HG02588 (cell line): ENCODE measurements at regions not wholly inside any gene's neighbourhood (a gene's known extent, or its start where the extent isn't known, plus 50 kb on each side); places are given as distances from the start of the nearest gene placed in this dataset.

ENCODE experiments used
- ATAC-seq: cut with Tn5 transposase; IDR thresholded peaks from one replicate; pipeline ENCODE4 v1.9.1; 2021; ENCODE audit warnings: mild to moderate bottlenecking, moderate library complexity; ENCODE audit not compliant: unreplicated experiment

- ATAC-seq: no peak
Measured at GRCh38 chr18:66764230-66764629, 160.3 kb upstream of the CDH19 start.

GRCh38 chr18:66761166-66761565 is 157.3 kb upstream of the CDH19 start:
- no peak for ATAC-seq

- ATAC-seq: no peak
Measured at GRCh38 chr18:66760559-66760958, 156.7 kb upstream of the CDH19 start.

GRCh38 chr18:66759050-66759828 is 155.3 kb upstream of the CDH19 start:
- ATAC-seq: no peak

DNA sequence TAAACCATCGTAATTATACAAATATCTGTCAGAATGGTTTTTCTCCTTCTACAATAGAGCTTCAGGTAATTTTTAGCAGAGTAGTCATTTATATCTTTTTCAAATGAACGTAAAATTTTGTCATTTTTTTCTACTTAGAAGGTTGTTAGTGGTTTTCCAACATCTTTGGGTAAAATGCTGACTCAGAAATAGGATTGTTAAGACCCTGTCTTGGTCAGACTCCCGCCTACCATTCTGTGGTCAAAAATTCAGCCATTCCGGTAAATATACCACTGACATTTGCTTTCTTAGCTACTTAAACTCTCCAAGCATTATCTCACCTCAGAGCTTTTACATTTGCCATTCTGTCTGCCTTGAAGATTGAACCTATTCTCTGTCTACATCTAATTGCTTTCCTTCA is 154.1 kb upstream of the CDH19 start:
- ATAC-seq: no peak

GRCh38 chr18:66754335-66754734 is 150.4 kb upstream of the CDH19 start:
- no peak for ATAC-seq

DNA sequence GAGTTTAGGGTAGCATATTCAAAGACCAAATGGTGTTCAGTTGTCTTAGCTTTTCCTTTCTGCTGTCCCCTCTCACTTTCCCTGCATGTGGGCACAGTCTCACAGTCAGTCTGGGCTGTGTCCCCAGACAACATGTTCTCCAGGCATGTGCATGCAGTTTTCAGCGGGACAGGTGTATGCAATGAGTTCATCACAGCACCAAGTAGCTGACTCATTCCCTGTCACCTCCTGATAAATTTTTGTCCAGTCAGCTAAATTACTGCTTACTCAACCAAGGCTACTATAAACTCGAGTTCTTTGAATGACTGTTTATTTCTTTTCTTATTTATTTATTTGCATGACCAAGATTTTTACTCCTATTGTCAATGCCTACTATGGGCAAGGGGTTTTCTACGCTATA is 148.8 kb upstream of the CDH19 start:
- no peak for ATAC-seq

GRCh38 chr18:66749481-66750035 is 145.7 kb upstream of the CDH19 start:
- no peak for ATAC-seq

DNA sequence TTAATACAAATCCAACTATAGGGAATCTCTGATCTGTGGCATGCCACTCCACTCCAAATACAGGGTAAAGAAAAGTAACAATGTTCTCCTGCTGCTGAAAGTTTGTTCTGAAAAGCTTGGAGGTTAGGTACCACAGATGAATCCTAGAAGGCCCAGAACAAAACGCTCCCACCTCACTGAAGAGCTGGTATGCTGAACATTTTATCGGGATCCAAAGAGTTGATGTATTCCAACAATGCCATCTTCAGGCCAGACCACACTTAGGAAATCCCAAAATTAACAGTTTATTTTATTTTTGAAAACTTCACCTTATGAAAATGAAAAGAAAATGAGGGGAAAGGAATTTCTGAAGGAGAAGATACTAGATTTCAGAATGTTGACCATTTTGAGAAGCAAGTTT is 145.1 kb upstream of the CDH19 start:
- no peak for ATAC-seq

DNA sequence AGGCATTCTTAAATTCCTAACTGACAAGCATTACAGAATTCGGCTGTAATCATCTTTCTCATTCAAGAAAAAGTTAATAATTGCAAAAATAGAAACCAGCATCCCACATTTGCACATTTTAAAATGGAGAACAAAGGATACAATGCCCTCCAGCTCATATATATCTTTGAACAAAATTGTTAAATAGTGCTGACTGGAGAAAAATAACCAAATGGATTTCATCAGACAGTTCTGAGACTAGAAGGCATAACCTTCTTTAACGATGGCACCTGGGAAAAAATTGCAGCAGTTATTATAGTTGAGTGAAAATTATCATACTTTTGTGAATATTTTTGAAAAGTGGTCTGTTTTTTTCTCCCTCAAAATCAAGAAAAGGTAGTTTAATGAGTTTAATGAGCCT is 138.9 kb upstream of the CDH19 start:
- no peak for ATAC-seq

DNA sequence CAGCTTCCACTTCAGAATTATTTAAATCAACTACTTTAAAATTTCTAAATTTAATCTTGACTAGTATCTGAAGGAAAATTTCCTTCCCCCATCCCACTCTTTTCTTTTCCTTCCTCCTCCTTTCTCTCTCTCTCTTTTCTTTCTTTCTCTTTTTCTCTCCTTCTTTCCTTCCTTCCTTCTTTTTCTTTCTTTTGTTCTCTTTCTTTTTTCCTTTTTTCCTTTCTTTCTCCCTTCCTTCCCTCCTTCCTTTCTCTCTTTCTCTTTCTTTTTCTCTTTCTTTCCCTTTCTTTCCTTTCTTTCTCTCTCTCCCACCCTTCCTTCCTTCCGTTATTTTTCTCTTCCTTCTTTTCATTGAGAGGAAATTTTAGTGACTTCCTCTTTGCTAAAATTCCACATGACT is 132.0 kb upstream of the CDH19 start:
- ATAC-seq: no peak

- no peak for ATAC-seq
Measured at GRCh38 chr18:66734451-66734850, 130.6 kb upstream of the CDH19 start.

- ATAC-seq: no peak
Measured at GRCh38 chr18:66731890-66732289, 128.0 kb upstream of the CDH19 start.

- no peak for ATAC-seq
Measured at GRCh38 chr18:66729442-66730239, 125.8 kb upstream of the CDH19 start.

DNA sequence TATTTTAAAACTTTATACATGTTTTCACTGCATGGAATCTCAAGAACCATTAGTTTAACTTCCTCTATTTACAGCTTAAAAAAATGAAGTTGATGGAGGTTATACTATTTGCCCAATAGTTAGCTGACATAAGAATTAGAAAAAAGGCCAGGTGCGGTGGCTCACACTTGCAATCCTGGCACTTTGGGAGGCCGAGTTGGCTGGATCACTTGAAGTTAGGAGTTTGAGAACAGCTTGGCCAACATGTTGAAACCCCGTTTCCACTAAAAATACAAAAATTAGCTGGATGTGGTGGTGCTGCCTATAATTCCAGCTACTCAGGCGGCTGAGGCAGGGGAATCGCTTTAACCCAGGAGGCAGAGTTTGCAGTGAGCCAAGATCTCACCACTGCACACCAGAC is 125.1 kb upstream of the CDH19 start:
- ATAC-seq: no peak

GRCh38 chr18:66727991-66728390 is 124.1 kb upstream of the CDH19 start:
- ATAC-seq: no peak

GRCh38 chr18:66724664-66725356 is 120.9 kb upstream of the CDH19 start:
- no peak for ATAC-seq

- no peak for ATAC-seq
Measured at GRCh38 chr18:66722671-66723070, 118.8 kb upstream of the CDH19 start.

DNA sequence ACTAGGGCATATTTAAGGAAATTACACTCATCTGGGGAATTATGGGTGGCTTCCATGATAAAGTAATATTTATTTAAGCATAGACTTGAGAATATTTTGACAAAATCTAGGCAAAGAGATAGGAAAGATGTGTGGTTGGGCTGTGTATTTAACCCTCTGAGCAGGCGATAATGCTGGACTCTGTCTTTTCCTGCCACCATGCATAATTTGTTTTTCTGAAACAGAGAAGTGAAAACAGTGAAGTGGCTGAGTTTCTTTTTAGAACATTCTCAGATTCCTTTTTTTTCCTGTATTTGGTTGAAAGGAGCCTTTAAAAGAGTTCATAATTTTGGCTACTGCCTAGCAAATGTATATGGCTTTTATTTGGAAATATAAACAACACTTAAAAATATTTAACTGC is 104.8 kb upstream of the CDH19 start:
- ATAC-seq: no peak

DNA sequence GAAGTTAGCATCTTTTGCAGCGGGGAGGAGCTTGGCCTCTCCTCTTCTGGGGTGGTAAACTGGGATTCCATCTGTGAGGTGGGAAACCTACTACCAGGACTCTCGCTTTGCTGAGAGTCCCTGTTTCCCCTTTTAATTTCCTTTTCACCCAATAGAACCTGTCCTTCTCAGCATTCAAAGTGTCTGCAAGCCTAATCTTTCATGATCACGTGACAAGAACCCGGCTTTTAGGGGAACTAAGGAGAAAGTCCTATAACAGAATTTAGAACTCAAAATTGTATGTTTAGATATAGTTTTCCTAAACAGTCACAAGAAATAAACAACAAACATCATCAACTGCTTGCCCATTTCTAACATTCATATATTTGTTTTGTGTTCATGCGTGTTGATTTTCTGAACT is 103.6 kb upstream of the CDH19 start:
- ATAC-seq: no peak

DNA sequence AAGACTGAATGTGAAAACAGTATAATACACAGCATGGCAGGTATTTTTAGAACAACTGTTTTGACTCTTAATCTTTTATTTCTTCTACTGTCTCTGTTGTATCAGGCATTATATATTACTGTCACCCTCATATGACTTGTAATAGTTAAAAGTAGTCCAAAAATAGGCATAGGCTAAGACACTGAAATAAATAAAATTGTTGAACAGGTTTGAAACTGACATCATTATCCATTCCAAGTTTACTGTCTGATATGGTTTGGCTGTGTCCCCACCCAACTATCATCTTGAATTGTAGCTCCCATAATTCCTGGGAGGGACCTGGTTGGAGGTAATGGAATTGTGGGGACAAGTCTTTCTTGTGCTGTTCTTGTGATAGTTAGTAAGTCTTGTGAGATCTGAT is 91.4 kb upstream of the CDH19 start:
- no peak for ATAC-seq
